Esophagus muscularis mucosa (tissue), 3 donors: ENCODE measurements at regions not wholly inside any gene's neighbourhood (a gene's known extent, or its start where the extent isn't known, plus 50 kb on each side); places are given as distances from the start of the nearest gene placed in this dataset.

ENCODE experiments used
- CTCF ChIP-seq, 3 experiments: fragments of 200-600 bp in 2 of 3; fragments of 450-650 bp in 1 of 3; sonication (generic) in 2 of 3; IDR thresholded peaks; one replicate each; pipeline ENCODE4 v1.5.1; 2017 to 2019; ENCODE audit warnings: antibody characterized with exemption in 3 of 3, mild to moderate bottlenecking in 2 of 3, moderate library complexity in 1 of 3
- POLR2AphosphoS5 ChIP-seq, 2 donors: sonication (generic); formaldehyde crosslinking; IDR thresholded peaks; one replicate each; pipeline ENCODE4 v1.6.1; 2017; ENCODE audit warnings: antibody characterized with exemption in 2 of 2

DNA sequence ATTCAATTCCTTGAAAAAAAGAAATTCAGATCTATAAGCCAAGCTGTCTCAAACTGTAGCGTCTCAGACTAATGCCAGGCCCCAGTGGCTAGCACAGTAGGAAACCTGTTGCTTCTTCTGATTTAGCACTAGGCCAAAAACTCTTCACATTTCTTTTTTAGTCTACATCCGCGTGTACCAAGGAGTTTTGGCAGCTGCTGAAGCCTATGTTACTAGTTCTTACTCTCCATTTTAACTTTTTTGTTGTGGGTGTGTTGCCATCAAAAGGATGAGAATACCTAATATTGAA lies 65.0 kb upstream of the BTN3A2 start:
- TF ChIP-seq CTCF (IDR thresholded peaks at IDR 0.05) = no peak
- TF ChIP-seq POLR2AphosphoS5 (IDR thresholded peaks at IDR 0.05) = no peak
